Thyroid gland (tissue), 4 donors: ENCODE measurements at regions not wholly inside any gene's neighbourhood (a gene's known extent, or its start where the extent isn't known, plus 50 kb on each side); places are given as distances from the start of the nearest gene placed in this dataset.

Experiments used
- CTCF ChIP-seq, 6 experiments: fragments of 200-600 bp in 3 of 6; fragments of 450-650 bp in 3 of 6; sonication (generic) in 3 of 6; IDR thresholded peaks; one replicate each; pipeline ENCODE4 v1.5.1; 2016 to 2019; ENCODE audit warnings: antibody characterized with exemption in 6 of 6, mild to moderate bottlenecking in 2 of 6, inconsistent platforms in 1 of 6, moderate library complexity in 1 of 6
- POLR2A ChIP-seq, 2 donors: fragments of 450-650 bp; IDR thresholded peaks; one replicate each; pipeline ENCODE4 v1.6.1; 2017; ENCODE audit warnings: antibody characterized with exemption in 2 of 2, mild to moderate bottlenecking in 2 of 2, moderate library complexity in 1 of 2

- TF ChIP-seq POLR2A (IDR thresholded peaks at IDR 0.05) = no peak
- TF ChIP-seq CTCF (IDR thresholded peaks at IDR 0.05) = no peak
Observed at GRCh38 chr17:73932216-73932749, 271.2 kb upstream of the RPL38 start.
